HCT116 (cell line): ENCODE measurements at regions not wholly inside any gene's neighbourhood (a gene's known extent, or its start where the extent isn't known, plus 50 kb on each side); places are given as distances from the start of the nearest gene placed in this dataset.

Experiments used
- ATAC-seq: fragments of 200-7000 bp; cut with Tn5 transposase; 2 replicates; pipeline ENCODE4 v1.9.1; 2020; ENCODE audit warnings: mild to moderate bottlenecking, moderate library complexity
- BruUV-seq: library from RNA; stranded (reverse); fragments of 400-500 nt; replicated peaks from 2 replicates; lab custom pipeline; 2021; lab: Mats Ljungman, UMichigan
- CTCF ChIA-PET: fragments of 300-600 bp; sonication (Branson Sonifier 250); formaldehyde crosslinking; loops from one replicate; lab custom pipeline; 2021; ENCODE audit warnings: antibody characterized with exemption; lab: Charles Lee
- POLR2A ChIA-PET: fragments of 300-600, 350-600 bp; sonication (Branson Sonifier 250); formaldehyde crosslinking; loops from one replicate; lab custom pipeline; 2021; ENCODE audit warnings: antibody characterized with exemption; lab: Charles Lee
- RAD21 ChIA-PET, 2 experiments: fragments of 300-600 bp; sonication (Branson Sonifier 250); formaldehyde crosslinking; loops; one replicate each; lab custom pipeline; 2023; ENCODE audit warnings: low total read pairs in 2 of 2; ENCODE audit not compliant: uncharacterized antibody in 2 of 2, unreplicated experiment in 2 of 2, low non-redundant PET in 1 of 2; lab: Charles Lee
- DNase-seq: peaks from one replicate; pipeline ENCODE4 v3.0.0-alpha.2; 2010; ENCODE audit warnings: low read depth, low spot score
- H2AFZ ChIP-seq: fragments of 200-600 bp; shearing (Covaris generic), sonication (generic); 2 replicates; pipeline ENCODE4 v1.6.1; 2017; ENCODE audit warnings: low read depth, mixed run types, mixed read lengths, antibody characterized with exemption, low read length; ENCODE audit not compliant: poor library complexity, severe bottlenecking
- H3K27ac ChIP-seq: 2 replicates; pipeline ENCODE4 v1.5.1; 2012; ENCODE audit warnings: low read depth, low read length
- H3K27me3 ChIP-seq: fragments of 200-600 bp; sonication (generic); 2 replicates; pipeline ENCODE4 v1.6.1; 2016; ENCODE audit warnings: mixed run types, low read length, mixed read lengths; ENCODE audit not compliant: insufficient read depth
- H3K36me3 ChIP-seq, 2 experiments: fragments of 200-500 bp in 1 of 2; fragments of 200-600 bp in 1 of 2; sonication (Bioruptor generic) in 1 of 2; sonication (generic) in 1 of 2; 2 replicates each; pipeline versions ENCODE4 v1.5.1 to v1.6.1; 2014 to 2016; ENCODE audit warnings: low read length in 2 of 2, inconsistent platforms in 1 of 2, mixed read lengths in 1 of 2, mixed run types in 1 of 2; ENCODE audit not compliant: insufficient read depth in 2 of 2, control insufficient read depth in 1 of 2
- H3K4me1 ChIP-seq, 2 experiments: fragments of 200-600 bp in 1 of 2; sonication (generic) in 1 of 2; 2 replicates each; pipeline versions ENCODE4 v1.5.1 to v1.6.1; 2012 to 2017; ENCODE audit warnings: low read length in 2 of 2, inconsistent platforms in 1 of 2, mild to moderate bottlenecking in 1 of 2, mixed read lengths in 1 of 2, mixed run types in 1 of 2, moderate library complexity in 1 of 2; ENCODE audit not compliant: insufficient read depth in 2 of 2, control insufficient read depth in 1 of 2
- H3K4me2 ChIP-seq: fragments of 200-600 bp; sonication (generic); 2 replicates; pipeline ENCODE4 v1.6.1; 2017; ENCODE audit warnings: mixed run types, low read length, mixed read lengths
- H3K4me3 ChIP-seq, 2 experiments: fragments of 200-600 bp in 1 of 2; sonication (generic) in 1 of 2; replicated peaks in 1 of 2; 2 replicates each; pipeline ENCODE4 v1.5.1; 2011 to 2016; ENCODE audit warnings: low read length in 2 of 2, control low read depth in 1 of 2, low read depth in 1 of 2, mild to moderate bottlenecking in 1 of 2, mixed read lengths in 1 of 2, mixed run types in 1 of 2
- H3K79me2 ChIP-seq: fragments of 200-600 bp; sonication (generic); 2 replicates; pipeline ENCODE4 v1.6.1; 2017; ENCODE audit warnings: mild to moderate bottlenecking, mixed run types, low read length, moderate library complexity, mixed read lengths; ENCODE audit not compliant: insufficient read depth
- H3K9ac ChIP-seq: fragments of 200-600 bp; sonication (generic); 2 replicates; pipeline ENCODE4 v1.6.1; 2016; ENCODE audit warnings: low read length, mixed read lengths
- H3K9me2 ChIP-seq: fragments of 200-600 bp; sonication (generic), shearing (Covaris generic); 2 replicates; pipeline ENCODE4 v1.6.1; 2017; ENCODE audit warnings: mixed run types, mild to moderate bottlenecking, moderate library complexity; ENCODE audit not compliant: insufficient read depth
- H3K9me3 ChIP-seq, 2 experiments: fragments of 200-500 bp in 1 of 2; fragments of 200-600 bp in 1 of 2; sonication (Bioruptor generic) in 1 of 2; sonication (generic) in 1 of 2; 2 replicates each; pipeline ENCODE4 v1.6.1; 2014 to 2017; ENCODE audit warnings: low read length in 2 of 2, mixed read lengths in 2 of 2, inconsistent platforms in 1 of 2, low read depth in 1 of 2, mild to moderate bottlenecking in 1 of 2, mixed run types in 1 of 2, moderate library complexity in 1 of 2; ENCODE audit not compliant: control insufficient read depth in 1 of 2, insufficient read depth in 1 of 2
- H4K20me1 ChIP-seq: fragments of 200-600 bp; sonication (generic), shearing (Covaris generic); 2 replicates; pipeline ENCODE4 v1.6.1; 2017; ENCODE audit warnings: mixed run types, mild to moderate bottlenecking, moderate library complexity; ENCODE audit not compliant: insufficient read depth
- ATF3 ChIP-seq: IDR thresholded peaks from 2 replicates; pipeline ENCODE4 v1.6.1; 2012
- EGR1 ChIP-seq: IDR thresholded peaks from 2 replicates; pipeline ENCODE4 v1.6.1; 2012; ENCODE audit warnings: low read depth
- EZH2 ChIP-seq: fragments of 200-600 bp; sonication (generic); IDR thresholded peaks from 2 replicates; pipeline ENCODE4 v1.6.1; 2017; ENCODE audit warnings: antibody characterized with exemption, mixed run types
- EZH2phosphoT487 ChIP-seq: fragments of 200-600 bp; IDR thresholded peaks from 2 replicates; pipeline ENCODE4 v1.6.1; 2018; ENCODE audit warnings: antibody characterized with exemption, borderline replicate concordance
- FOSL1 ChIP-seq: IDR thresholded peaks from 2 replicates; pipeline ENCODE4 v1.6.1; 2012; ENCODE audit warnings: low read depth
- JUND ChIP-seq: IDR thresholded peaks from 2 replicates; pipeline ENCODE4 v1.6.1; 2012
- POLR2A ChIP-seq: IDR thresholded peaks from 2 replicates; pipeline ENCODE4 v1.7.0; 2011; ENCODE audit warnings: borderline replicate concordance; ENCODE audit not compliant: insufficient read depth, insufficient read length; ENCODE audit errors: extremely low read depth
- SIN3A ChIP-seq: IDR thresholded peaks from 2 replicates; pipeline ENCODE4 v1.6.1; 2012; ENCODE audit warnings: low read depth
- YY1 ChIP-seq: IDR thresholded peaks from 2 replicates; pipeline ENCODE4 v1.6.1; 2011; ENCODE audit warnings: low read length, low read depth, moderate library complexity, mild to moderate bottlenecking; ENCODE audit not compliant: insufficient replicate concordance; ENCODE audit errors: extremely low read depth
- intact Hi-C: fragments of 100-400 bp; cut with micrococcal nuclease; formaldehyde crosslinking; loops from 2 replicates; pipeline ENCODE4 v1.10.0; 2022

GRCh38 chr16:22428654-22429053 lies 54.2 kb upstream of the CDR2 start:
- Histone ChIP-seq H3K27ac (no peak overlapping the region), H3K9me3 (no peaks in the 10 kb centered on the region), H3K4me3 (no peak overlapping the region), H2AFZ (no peak overlapping the region), H4K20me1 (no peaks in the 10 kb centered on the region), H3K27me3 (no peaks in the 10 kb centered on the region), H3K36me3 (peaks cover 0 to 4% of the 10 kb centered on the region in 2 experiments; a peak in 1 of 4 replicates), H3K4me2 (no peak overlapping the region), H3K9ac (no peak overlapping the region), H3K9me2 (no peaks in the 10 kb centered on the region), H3K79me2 (no peaks in the 10 kb centered on the region), H3K4me1 (no peaks in the 10 kb centered on the region)
- TF ChIP-seq ATF3 = no peak
- TF ChIP-seq SIN3A = no peak
- no peak for TF ChIP-seq EZH2
- TF ChIP-seq YY1 = no peak
- no peak for TF ChIP-seq JUND
- intact Hi-C loops = no loop called here
- ATAC-seq (no peak), DNase-seq (no peak)
- BruUV-seq = no TSS peak
- ChIA-PET CTCF (no interaction called here), RAD21 (no interaction called here), POLR2A (no interaction called here)

GRCh38 chr16:22427556-22427955 lies 53.1 kb upstream of the CDR2 start:
- no peak overlapping the region for H3K4me2 ChIP-seq
- no peaks in the 10 kb centered on the region for H3K9me3 ChIP-seq
- ChIA-PET RAD21 (no interaction called here), CTCF (no interaction called here)
- intact Hi-C loops = no loop called here
- peaks cover 0 to 7% of the 10 kb centered on the region in 2 experiments; a peak in 1 of 4 replicates for H3K36me3 ChIP-seq
- BruUV-seq = no TSS peak
- TF ChIP-seq JUND (no peak), ATF3 (no peak), POLR2A (no peak), FOSL1 (no peak), EGR1 (no peak), SIN3A (no peak), EZH2phosphoT487 (no peak)
- TF ChIP-seq, all 23 proteins: peak for 0
- Histone ChIP-seq H3K4me3 (no peak overlapping the region), H3K4me1 (no peaks in the 10 kb centered on the region), H3K27ac (no peak overlapping the region), H2AFZ (no peak overlapping the region), H3K79me2 (no peaks in the 10 kb centered on the region), H3K9me2 (no peaks in the 10 kb centered on the region), H3K9ac (no peak overlapping the region), H3K27me3 (no peaks in the 10 kb centered on the region), H4K20me1 (no peaks in the 10 kb centered on the region)
- DNase-seq (no peak), ATAC-seq (peak; percentile 62; the same call in 1 of the 2 replicates)
- POLR2A ChIA-PET = no interaction called here
